Adrenal gland (tissue), 5 donors: ENCODE measurements at regions not wholly inside any gene's neighbourhood (a gene's known extent, or its start where the extent isn't known, plus 50 kb on each side); places are given as distances from the start of the nearest gene placed in this dataset.

Experiments
- CTCF ChIP-seq, 6 experiments: fragments of 450-650 bp in 4 of 6; fragments of 200-600 bp in 2 of 6; sonication (generic) in 1 of 6; IDR thresholded peaks; 1 replicate in 5 of 6; 2 replicates in 1 of 6; pipeline versions ENCODE4 v1.5.1 to v1.8.0; 2016 to 2021; ENCODE audit warnings: antibody characterized with exemption in 6 of 6, mild to moderate bottlenecking in 2 of 6, moderate library complexity in 1 of 6
- POLR2A ChIP-seq, 2 donors: fragments of 450-650 bp; IDR thresholded peaks; one replicate each; pipeline ENCODE4 v1.6.1; 2017; ENCODE audit warnings: antibody characterized with exemption in 2 of 2, mild to moderate bottlenecking in 2 of 2, moderate library complexity in 1 of 2
- donor health status: DM: no; HTN: no; CAD: no.

GRCh38 chr7:20007510-20007909, 209.7 kb downstream of the MACC1 start:
- TF ChIP-seq CTCF (IDR thresholded peaks at IDR 0.05) (no peak), POLR2A (IDR thresholded peaks at IDR 0.05) (no peak)
